ENCODE measurements at regions not wholly inside any gene's neighbourhood (a gene's known extent, or its start where the extent isn't known, plus 50 kb on each side); places are given as distances from the start of the nearest gene placed in this dataset.

DNA sequence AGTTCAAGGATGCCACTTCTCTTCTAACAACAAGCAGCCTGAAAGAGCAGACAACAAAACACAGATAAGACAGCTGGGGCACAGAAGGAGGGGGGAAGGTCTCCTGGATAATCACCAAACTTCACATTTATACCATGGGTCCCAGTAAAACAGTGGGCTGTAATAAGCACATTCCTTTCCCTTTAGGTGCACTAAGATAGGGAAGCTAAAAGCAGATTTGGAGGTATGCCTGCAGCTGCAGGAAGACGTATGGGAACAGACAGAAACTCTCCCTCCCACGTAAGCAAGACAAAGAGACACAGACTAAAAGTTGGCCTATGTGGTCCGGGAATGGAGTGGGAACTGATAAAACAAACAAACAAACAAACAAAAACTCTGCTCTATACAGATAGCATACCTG lies 612.1 kb downstream of the MRPL39 start:
- no peak overlapping the region for H3K27ac ChIP-seq
- no peak overlapping the region for H3K4me3 ChIP-seq
- no peak for DNase-seq (ENCODE audit: low spot score)
- TF ChIP-seq, protein P1, sequence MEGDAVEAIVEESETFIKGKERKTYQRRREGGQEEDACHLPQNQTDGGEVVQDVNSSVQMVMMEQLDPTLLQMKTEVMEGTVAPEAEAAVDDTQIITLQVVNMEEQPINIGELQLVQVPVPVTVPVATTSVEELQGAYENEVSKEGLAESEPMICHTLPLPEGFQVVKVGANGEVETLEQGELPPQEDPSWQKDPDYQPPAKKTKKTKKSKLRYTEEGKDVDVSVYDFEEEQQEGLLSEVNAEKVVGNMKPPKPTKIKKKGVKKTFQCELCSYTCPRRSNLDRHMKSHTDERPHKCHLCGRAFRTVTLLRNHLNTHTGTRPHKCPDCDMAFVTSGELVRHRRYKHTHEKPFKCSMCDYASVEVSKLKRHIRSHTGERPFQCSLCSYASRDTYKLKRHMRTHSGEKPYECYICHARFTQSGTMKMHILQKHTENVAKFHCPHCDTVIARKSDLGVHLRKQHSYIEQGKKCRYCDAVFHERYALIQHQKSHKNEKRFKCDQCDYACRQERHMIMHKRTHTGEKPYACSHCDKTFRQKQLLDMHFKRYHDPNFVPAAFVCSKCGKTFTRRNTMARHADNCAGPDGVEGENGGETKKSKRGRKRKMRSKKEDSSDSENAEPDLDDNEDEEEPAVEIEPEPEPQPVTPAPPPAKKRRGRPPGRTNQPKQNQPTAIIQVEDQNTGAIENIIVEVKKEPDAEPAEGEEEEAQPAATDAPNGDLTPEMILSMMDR (IDR thresholded peaks at IDR 0.05): no peak

DNA sequence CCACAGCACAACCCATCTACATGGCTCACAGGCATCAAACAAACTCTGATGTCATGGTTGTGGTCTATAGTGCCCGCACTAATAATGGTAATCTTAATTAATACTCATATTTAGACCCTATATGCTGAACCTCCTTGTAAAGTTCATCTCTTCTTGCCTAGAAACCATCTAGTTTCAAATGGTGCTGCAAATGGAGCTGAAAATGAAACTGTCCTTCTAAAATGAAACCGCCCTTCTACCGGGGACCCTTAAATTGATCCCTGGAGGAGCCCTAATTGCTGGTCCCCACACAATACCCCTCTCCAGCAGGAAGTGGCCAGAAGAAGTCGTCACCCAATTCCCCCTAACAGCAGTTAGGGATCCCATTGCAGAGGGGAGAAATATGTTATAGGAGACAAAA lies 612.6 kb downstream of the MRPL39 start:
- Histone ChIP-seq H3K4me3 (no peak overlapping the region), H3K27ac (no peak overlapping the region)

DNA sequence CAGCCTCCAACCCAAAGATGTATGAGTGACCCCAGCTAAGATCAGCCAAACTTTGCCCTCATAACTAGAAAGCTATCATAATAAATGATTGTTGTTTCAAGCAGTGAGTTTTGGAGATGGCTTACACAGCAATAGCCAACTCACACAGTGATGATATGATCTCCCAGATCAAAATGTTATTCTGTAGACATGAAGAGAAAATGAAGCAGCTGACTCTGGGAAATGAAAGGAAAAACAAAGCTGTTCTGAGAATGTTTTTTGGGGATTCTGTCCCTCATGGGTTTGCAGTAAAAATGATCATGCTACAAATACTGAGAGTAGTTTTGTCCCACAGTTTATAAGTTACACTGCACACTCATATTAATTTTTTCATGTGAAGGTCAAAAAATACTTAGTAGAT lies 617.8 kb downstream of the MRPL39 start:
- H3K4me3 ChIP-seq: no peak overlapping the region
- no peak overlapping the region for H3K27ac ChIP-seq
- no peak for DNase-seq (ENCODE audit: low spot score)
- TF ChIP-seq, protein P1 (IDR thresholded peaks at IDR 0.05): no peak

More for the DNA sequence above, 612.6 kb downstream of the MRPL39 start:
- DNase-seq (ENCODE audit: low spot score): no peak
- TF ChIP-seq, protein P1 (IDR thresholded peaks at IDR 0.05): no peak

DNA sequence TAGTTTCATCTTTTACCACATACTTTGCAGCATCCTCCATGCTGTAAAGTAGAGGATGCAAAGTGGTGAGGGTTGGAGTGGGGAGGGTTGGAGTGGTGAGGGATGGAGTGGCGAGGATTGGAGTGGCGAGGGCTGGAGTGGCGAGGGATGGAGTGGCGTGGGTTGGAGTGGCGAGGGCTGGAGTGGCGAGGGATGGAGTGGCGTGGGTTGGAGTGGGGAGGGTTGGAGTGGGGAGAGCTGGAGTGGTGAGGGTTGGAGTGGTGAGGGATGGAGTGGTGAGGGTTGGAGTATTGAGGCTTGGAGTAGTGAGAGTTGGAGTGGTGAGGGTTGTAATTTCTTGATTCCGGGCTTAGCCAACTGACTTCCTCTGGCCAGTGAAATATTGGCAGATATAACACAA lies 618.3 kb downstream of the MRPL39 start:
- DNase-seq (ENCODE audit: low spot score): no peak
- TF ChIP-seq, protein P1 (IDR thresholded peaks at IDR 0.05): no peak
- Histone ChIP-seq H3K27ac (no peak overlapping the region), H3K4me3 (no peak overlapping the region)

DNA sequence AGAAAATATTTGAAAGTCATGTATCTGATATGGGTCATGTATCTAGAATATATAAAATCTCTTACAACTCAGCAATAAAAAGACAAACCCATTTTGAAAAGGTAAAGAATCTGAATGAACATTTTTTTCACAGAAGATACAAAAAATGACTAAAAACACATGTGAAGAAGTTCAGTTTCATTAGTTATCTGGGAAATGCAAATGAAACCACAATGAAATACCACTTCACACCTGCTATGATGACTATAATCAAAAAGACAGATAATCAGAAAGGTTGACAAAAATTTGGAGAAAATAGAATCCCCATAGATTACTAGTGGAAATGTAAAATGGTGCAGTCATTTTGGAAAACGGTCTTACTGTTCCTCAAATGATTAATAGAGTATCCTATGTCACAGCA lies 631.0 kb downstream of the MRPL39 start:
- no peak overlapping the region for H3K4me3 ChIP-seq
- TF ChIP-seq, protein P1 (IDR thresholded peaks at IDR 0.05): no peak
- no peak overlapping the region for H3K27ac ChIP-seq
- no peak for DNase-seq (ENCODE audit: low spot score)

DNA sequence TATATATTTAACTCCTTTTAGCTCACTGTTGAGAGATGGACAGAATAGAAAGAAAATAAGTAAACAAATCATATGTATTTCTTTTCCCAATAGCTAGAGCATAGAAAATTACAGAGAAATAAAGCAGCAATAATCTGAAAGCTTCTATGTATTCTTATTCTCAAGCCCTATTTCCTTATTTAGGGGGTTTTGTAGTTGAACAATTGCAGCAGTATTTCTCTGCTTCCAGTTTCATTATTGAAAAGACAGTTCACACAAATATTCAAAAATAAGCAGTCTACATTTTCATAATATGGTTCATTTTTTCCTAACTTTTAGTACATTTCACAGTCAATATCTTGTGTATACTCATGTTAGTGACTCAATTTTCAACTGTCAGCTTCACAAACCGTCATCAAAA lies 638.2 kb downstream of the MRPL39 start:
- Histone ChIP-seq H3K27ac (no peak overlapping the region), H3K4me3 (no peak overlapping the region)
- DNase-seq (ENCODE audit: low spot score): no peak
- TF ChIP-seq, protein P1 (IDR thresholded peaks at IDR 0.05): no peak

DNA sequence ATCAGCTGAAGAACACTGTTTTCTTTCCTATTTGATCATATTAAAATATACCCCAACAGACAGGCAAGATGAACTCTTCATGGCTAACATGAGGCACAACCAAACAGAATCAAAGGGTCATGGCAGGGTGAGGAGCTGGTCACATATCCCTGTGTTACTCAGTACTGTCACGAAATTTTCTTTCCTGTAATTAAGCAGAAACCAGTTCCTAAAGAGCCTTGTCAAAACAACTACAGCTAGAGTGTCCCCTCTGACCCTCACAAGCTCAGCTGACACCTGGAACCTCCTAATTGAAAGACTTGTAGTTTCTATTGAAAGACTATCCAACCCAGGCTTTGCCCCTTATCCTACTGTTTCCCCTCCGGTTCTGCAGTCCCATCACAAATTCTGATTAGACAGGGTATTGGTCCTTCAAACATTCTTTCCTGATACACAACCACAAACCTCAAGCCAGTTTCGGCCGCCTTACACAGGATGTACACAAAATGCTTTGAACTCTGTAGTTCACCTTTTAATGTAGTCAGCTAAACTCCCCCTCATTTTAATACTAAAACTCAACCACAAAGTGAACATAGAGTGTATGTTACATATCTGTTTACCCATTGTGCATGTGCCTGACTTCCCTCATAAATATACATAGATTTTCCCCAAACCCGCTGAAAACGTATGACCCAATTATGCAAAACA lies 651.9 kb downstream of the MRPL39 start:
- no peak overlapping the region for H3K4me3 ChIP-seq
- TF ChIP-seq, protein P1 (IDR thresholded peaks at IDR 0.05): no peak
- no peak for DNase-seq (ENCODE audit: low spot score)
- H3K27ac ChIP-seq: no peak overlapping the region
